ENCODE measurements at regions not wholly inside any gene's neighbourhood (a gene's known extent, or its start where the extent isn't known, plus 50 kb on each side); places are given as distances from the start of the nearest gene placed in this dataset.
"Not testable (repeated sequence)": the region's sequence is repeated elsewhere in the genome, so short reads cannot be mapped to it uniquely, and the experiment has no call there.

DNA sequence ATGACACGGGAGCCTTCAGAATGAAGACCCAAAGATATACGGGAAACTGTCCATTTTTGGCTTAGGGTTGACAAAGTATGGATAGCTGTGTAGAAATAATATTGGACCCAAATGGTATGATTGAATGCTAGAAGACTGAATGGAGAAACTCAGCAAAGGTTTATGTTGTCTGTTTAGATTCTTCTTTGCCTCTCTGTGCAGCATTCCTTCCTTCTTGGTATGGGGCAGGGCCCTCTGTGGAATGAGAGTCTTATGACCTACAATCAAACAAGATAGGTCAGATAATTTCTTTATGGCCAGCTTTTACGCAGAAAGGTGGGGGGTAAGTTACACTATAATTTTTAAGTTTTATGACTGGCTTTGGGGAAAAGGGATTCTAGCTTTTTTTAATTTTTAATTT, 124.3 kb downstream of the PCDH10 start:
- Mint-ChIP-seq H3K27me3 (ENCODE audit: unreplicated experiment) (no peaks in the 10 kb centered on the region), H3K4me3 (ENCODE audit: unreplicated experiment) (no peak overlapping the region), H3K4me1 (ENCODE audit: unreplicated experiment) (peaks cover 2% of the 10 kb centered on the region), H3K36me3 (ENCODE audit: unreplicated experiment) (no peaks in the 10 kb centered on the region), H3K27ac (ENCODE audit: unreplicated experiment) (no peak overlapping the region), H3K9me3 (ENCODE audit: unreplicated experiment) (no peaks in the 10 kb centered on the region)
- DNase-seq (ENCODE audit: extremely low spot score, unreplicated experiment): no peak
- TF ChIP-seq, protein P1, sequence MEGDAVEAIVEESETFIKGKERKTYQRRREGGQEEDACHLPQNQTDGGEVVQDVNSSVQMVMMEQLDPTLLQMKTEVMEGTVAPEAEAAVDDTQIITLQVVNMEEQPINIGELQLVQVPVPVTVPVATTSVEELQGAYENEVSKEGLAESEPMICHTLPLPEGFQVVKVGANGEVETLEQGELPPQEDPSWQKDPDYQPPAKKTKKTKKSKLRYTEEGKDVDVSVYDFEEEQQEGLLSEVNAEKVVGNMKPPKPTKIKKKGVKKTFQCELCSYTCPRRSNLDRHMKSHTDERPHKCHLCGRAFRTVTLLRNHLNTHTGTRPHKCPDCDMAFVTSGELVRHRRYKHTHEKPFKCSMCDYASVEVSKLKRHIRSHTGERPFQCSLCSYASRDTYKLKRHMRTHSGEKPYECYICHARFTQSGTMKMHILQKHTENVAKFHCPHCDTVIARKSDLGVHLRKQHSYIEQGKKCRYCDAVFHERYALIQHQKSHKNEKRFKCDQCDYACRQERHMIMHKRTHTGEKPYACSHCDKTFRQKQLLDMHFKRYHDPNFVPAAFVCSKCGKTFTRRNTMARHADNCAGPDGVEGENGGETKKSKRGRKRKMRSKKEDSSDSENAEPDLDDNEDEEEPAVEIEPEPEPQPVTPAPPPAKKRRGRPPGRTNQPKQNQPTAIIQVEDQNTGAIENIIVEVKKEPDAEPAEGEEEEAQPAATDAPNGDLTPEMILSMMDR (IDR thresholded peaks at IDR 0.05): no peak

- peaks cover 2% of the 10 kb centered on the region for H3K4me1 Mint-ChIP-seq (ENCODE audit: unreplicated experiment)
- TF ChIP-seq, protein P1 (IDR thresholded peaks at IDR 0.05): no peak
- no peaks in the 10 kb centered on the region for H3K27me3 Mint-ChIP-seq (ENCODE audit: unreplicated experiment)
- no peaks in the 10 kb centered on the region for H3K36me3 Mint-ChIP-seq (ENCODE audit: unreplicated experiment)
- H3K4me3 Mint-ChIP-seq (ENCODE audit: unreplicated experiment): no peak overlapping the region
- DNase-seq (ENCODE audit: extremely low spot score, unreplicated experiment): no peak
- H3K27ac Mint-ChIP-seq (ENCODE audit: unreplicated experiment): no peak overlapping the region
- no peaks in the 10 kb centered on the region for H3K9me3 Mint-ChIP-seq (ENCODE audit: unreplicated experiment)
Measured at GRCh38 chr4:133270021-133270570, 121.0 kb downstream of the PCDH10 start.

DNA sequence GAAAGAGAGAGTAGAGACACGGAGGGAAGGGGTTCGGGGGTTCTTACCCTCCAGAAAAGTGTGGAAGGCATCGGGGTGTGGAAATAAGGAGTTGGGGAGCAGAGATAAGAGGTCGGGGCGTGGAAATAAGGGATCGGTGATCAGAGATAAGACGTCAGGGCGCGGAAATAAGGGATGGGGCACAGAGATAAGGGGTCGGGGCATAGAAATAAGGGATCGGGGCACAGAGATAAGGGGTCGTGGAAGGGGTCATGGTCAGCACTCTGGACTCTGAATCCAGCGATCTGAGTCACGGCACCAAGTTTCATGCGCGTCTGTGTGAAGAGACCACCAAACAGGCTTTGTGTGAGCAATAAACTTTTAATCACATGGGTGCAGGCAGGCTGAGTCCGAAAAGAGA, 119.1 kb downstream of the PCDH10 start:
- H3K4me3 Mint-ChIP-seq (ENCODE audit: unreplicated experiment): no peak overlapping the region
- H3K9me3 Mint-ChIP-seq (ENCODE audit: unreplicated experiment): no peaks in the 10 kb centered on the region
- no peaks in the 10 kb centered on the region for H3K27me3 Mint-ChIP-seq (ENCODE audit: unreplicated experiment)
- H3K27ac Mint-ChIP-seq (ENCODE audit: unreplicated experiment): no peak overlapping the region
- TF ChIP-seq, protein P1 (IDR thresholded peaks at IDR 0.05): no peak
- H3K4me1 Mint-ChIP-seq (ENCODE audit: unreplicated experiment): peaks cover 2% of the 10 kb centered on the region
- no peak for DNase-seq (ENCODE audit: extremely low spot score, unreplicated experiment)
- no peaks in the 10 kb centered on the region for H3K36me3 Mint-ChIP-seq (ENCODE audit: unreplicated experiment)

- DNase-seq (ENCODE audit: extremely low spot score, unreplicated experiment); H3K27me3 Mint-ChIP-seq (ENCODE audit: unreplicated experiment); H3K4me3 Mint-ChIP-seq (ENCODE audit: unreplicated experiment); H3K36me3 Mint-ChIP-seq (ENCODE audit: unreplicated experiment); H3K9me3 Mint-ChIP-seq (ENCODE audit: unreplicated experiment); H3K27ac Mint-ChIP-seq (ENCODE audit: unreplicated experiment); H3K4me1 Mint-ChIP-seq (ENCODE audit: unreplicated experiment): not testable (repeated sequence)
Measured at GRCh38 chr4:133267506-133267905, 118.4 kb downstream of the PCDH10 start.

DNA sequence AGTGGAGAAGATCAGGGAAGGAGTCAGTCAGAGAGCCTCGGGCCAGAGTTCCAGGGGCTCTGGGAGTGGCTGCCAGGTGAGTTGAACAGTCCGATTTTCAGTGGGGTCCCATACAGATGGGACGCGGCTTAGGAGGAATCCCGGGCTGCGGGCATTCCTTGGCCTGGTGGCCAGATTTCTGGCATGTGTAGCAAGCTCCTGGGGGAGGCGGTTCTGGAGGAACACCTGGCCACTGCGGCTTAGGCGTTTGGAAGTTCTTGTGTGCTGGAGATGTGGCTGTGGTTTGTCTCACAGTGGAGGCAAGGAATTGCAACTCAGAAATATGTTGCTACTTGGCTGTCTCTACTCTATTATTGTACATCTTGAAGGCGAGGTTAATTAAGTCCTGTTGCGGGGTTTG, 117.9 kb downstream of the PCDH10 start:
- H3K9me3 Mint-ChIP-seq (ENCODE audit: unreplicated experiment); H3K4me3 Mint-ChIP-seq (ENCODE audit: unreplicated experiment); H3K4me1 Mint-ChIP-seq (ENCODE audit: unreplicated experiment); DNase-seq (ENCODE audit: extremely low spot score, unreplicated experiment); H3K36me3 Mint-ChIP-seq (ENCODE audit: unreplicated experiment); H3K27ac Mint-ChIP-seq (ENCODE audit: unreplicated experiment); H3K27me3 Mint-ChIP-seq (ENCODE audit: unreplicated experiment): not testable (repeated sequence)

DNA sequence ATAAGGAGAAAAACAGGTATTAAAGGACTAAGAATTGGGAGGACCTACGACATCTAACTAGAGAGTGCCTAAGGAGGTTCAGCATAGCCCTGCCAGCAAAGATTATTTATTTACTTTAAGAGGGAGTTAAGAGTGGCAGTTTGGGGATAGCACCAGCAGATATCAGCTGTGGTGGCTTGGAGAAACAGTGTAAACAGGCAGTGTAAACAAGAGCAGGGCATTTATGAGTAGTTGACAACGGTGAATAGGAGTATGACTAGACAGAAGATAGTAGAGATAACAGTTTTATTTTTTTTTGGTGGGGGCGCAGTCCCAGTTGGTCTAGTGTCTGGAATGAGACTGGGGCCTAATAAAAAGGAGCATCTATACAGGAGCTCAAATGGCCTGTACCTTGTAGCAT, 115.2 kb downstream of the PCDH10 start:
- not testable (repeated sequence) for H3K4me3 Mint-ChIP-seq (ENCODE audit: unreplicated experiment); H3K36me3 Mint-ChIP-seq (ENCODE audit: unreplicated experiment); H3K27me3 Mint-ChIP-seq (ENCODE audit: unreplicated experiment); H3K4me1 Mint-ChIP-seq (ENCODE audit: unreplicated experiment); DNase-seq (ENCODE audit: extremely low spot score, unreplicated experiment); H3K9me3 Mint-ChIP-seq (ENCODE audit: unreplicated experiment); H3K27ac Mint-ChIP-seq (ENCODE audit: unreplicated experiment)

DNA sequence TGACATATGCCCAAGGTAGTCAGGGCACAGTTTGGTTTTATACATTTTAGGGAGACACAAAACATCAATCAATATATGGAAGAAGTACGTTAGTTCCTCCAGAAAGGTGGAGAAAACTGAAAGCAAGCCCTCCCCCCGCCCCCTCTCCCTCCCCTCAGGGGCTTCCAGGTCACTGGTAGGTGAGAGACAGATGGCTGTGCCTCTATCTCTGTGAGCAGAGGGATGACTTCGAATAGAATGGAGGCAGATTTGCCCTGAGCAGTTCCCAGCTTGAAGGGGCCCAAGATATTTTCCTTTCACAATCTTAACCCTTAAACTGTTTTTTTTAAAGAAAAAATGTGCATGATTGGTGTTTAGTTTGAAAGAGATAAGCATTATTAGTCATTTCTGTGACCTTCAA, 114.0 kb downstream of the PCDH10 start:
- no peak overlapping the region for H3K4me3 Mint-ChIP-seq (ENCODE audit: unreplicated experiment)
- H3K4me1 Mint-ChIP-seq (ENCODE audit: unreplicated experiment): no peaks in the 10 kb centered on the region
- DNase-seq (ENCODE audit: extremely low spot score, unreplicated experiment): no peak
- H3K9me3 Mint-ChIP-seq (ENCODE audit: unreplicated experiment): no peaks in the 10 kb centered on the region
- no peaks in the 10 kb centered on the region for H3K27me3 Mint-ChIP-seq (ENCODE audit: unreplicated experiment)
- no peak overlapping the region for H3K27ac Mint-ChIP-seq (ENCODE audit: unreplicated experiment)
- H3K36me3 Mint-ChIP-seq (ENCODE audit: unreplicated experiment): no peaks in the 10 kb centered on the region
- TF ChIP-seq, protein P1 (IDR thresholded peaks at IDR 0.05): no peak

Measured in osteocyte (in vitro differentiated cells).